GM12891 (cell line): ENCODE measurements at regions not wholly inside any gene's neighbourhood (a gene's known extent, or its start where the extent isn't known, plus 50 kb on each side); places are given as distances from the start of the nearest gene placed in this dataset.

Source experiments
- DNase-seq: peaks from one replicate; pipeline ENCODE4 v3.0.0; 2011; ENCODE audit warnings: low spot score; ENCODE audit not compliant: insufficient read length
- FAIRE-seq: peaks from 2 replicates; lab custom pipeline; 2011; peaks lifted over from hg19 to GRCh38; lab: Jason Lieb, UNC
- PAX5 ChIP-seq: IDR thresholded peaks from 2 replicates; pipeline ENCODE4 v1.6.1; 2011; ENCODE audit warnings: low read length, moderate library complexity, mild to moderate bottlenecking; ENCODE audit not compliant: insufficient read depth, severe bottlenecking
- POLR2A ChIP-seq: IDR thresholded peaks from 2 replicates; pipeline ENCODE4 v1.6.1; 2011; ENCODE audit warnings: low read depth, low read length, control low read depth
- POLR2AphosphoS5 ChIP-seq: IDR thresholded peaks from 2 replicates; pipeline ENCODE4 v1.6.1; 2011; ENCODE audit warnings: low read depth, low read length, control low read depth
- POU2F2 ChIP-seq: IDR thresholded peaks from 2 replicates; pipeline ENCODE4 v1.6.1; 2011; ENCODE audit warnings: low read depth, mild to moderate bottlenecking, control low read depth, low read length, moderate library complexity
- SPI1 ChIP-seq: IDR thresholded peaks from 2 replicates; pipeline ENCODE4 v1.6.1; 2011; ENCODE audit warnings: low read depth, low read length, control low read depth
- TAF1 ChIP-seq: IDR thresholded peaks from 2 replicates; pipeline ENCODE4 v1.6.1; 2011; ENCODE audit warnings: low read depth, low read length, control low read depth

GRCh38 chr5:8393240-8393639, 524.3 kb downstream of the MTRR start:
- no peak for FAIRE-seq
- TF ChIP-seq POLR2A (no peak), POU2F2 (no peak)
- DNase-seq, result no peak

GRCh38 chr5:8394965-8395364, 526.0 kb downstream of the MTRR start:
- FAIRE-seq (no peak), DNase-seq (no peak)
- TF ChIP-seq POLR2A, result no peak
- no peak for TF ChIP-seq POU2F2
- TF ChIP-seq TAF1, result no peak
- no peak for TF ChIP-seq SPI1
- no peak for TF ChIP-seq PAX5
- no peak for TF ChIP-seq POLR2AphosphoS5

GRCh38 chr5:8396246-8396645, 527.3 kb downstream of the MTRR start:
- no peak for TF ChIP-seq TAF1
- no peak for TF ChIP-seq POLR2A
- TF ChIP-seq PAX5, result no peak
- TF ChIP-seq POLR2AphosphoS5, result no peak
- FAIRE-seq, result no peak
- DNase-seq, result no peak

- FAIRE-seq, result no peak
- no peak for TF ChIP-seq SPI1
- no peak for TF ChIP-seq TAF1
- TF ChIP-seq POLR2AphosphoS5, result no peak
- TF ChIP-seq POLR2A, result no peak
- TF ChIP-seq POU2F2, result no peak
- no peak for TF ChIP-seq PAX5
- no peak for DNase-seq
These were observed 527.8 kb downstream of the MTRR start for GRCh38 chr5:8396756-8397155.

- TF ChIP-seq SPI1 (no peak), POU2F2 (no peak)
These were observed 530.5 kb downstream of the MTRR start for GRCh38 chr5:8399471-8399870.

GRCh38 chr5:8408258-8408657, 539.3 kb downstream of the MTRR start:
- TF ChIP-seq TAF1, result no peak
- TF ChIP-seq POLR2AphosphoS5, result no peak
- TF ChIP-seq SPI1, result no peak
- TF ChIP-seq POU2F2, result no peak
- no peak for TF ChIP-seq PAX5
- TF ChIP-seq POLR2A, result no peak

More at GRCh38 chr5:8399471-8399870, 530.5 kb downstream of the MTRR start:
- DNase-seq (no peak), FAIRE-seq (no peak)

GRCh38 chr5:8410618-8411017, 541.7 kb downstream of the MTRR start:
- TF ChIP-seq SPI1, result no peak
- no peak for TF ChIP-seq POU2F2
- FAIRE-seq (no peak), DNase-seq (no peak)

More at GRCh38 chr5:8408258-8408657, 539.3 kb downstream of the MTRR start:
- no peak for FAIRE-seq
- no peak for DNase-seq

GRCh38 chr5:8413975-8414374, 545.0 kb downstream of the MTRR start:
- no peak for FAIRE-seq
- DNase-seq, result no peak
- TF ChIP-seq TAF1 (no peak), POLR2A (no peak), PAX5 (no peak), SPI1 (no peak), POLR2AphosphoS5 (no peak), POU2F2 (no peak)

GRCh38 chr5:8417316-8418048, 548.5 kb downstream of the MTRR start:
- TF ChIP-seq TAF1 (no peak), POLR2A (no peak), SPI1 (no peak)
- FAIRE-seq (no peak), DNase-seq (no peak)

- FAIRE-seq, result no peak
- no peak for DNase-seq
- no peak for TF ChIP-seq PAX5
- no peak for TF ChIP-seq TAF1
- no peak for TF ChIP-seq SPI1
- no peak for TF ChIP-seq POLR2A
- no peak for TF ChIP-seq POLR2AphosphoS5
- no peak for TF ChIP-seq POU2F2
These were observed 549.1 kb downstream of the MTRR start for GRCh38 chr5:8418049-8418426.
